Keratinocyte (primary cell): ENCODE measurements at regions not wholly inside any gene's neighbourhood (a gene's known extent, or its start where the extent isn't known, plus 50 kb on each side); places are given as distances from the start of the nearest gene placed in this dataset.

Experiments used
- DNase-seq: peaks from one replicate; pipeline ENCODE4 v3.0.0-alpha.2; 2011; ENCODE audit warnings: low read depth, missing footprints, low spot score
- FAIRE-seq: peaks from 2 replicates; lab custom pipeline; 2011; peaks lifted over from hg19 to GRCh38; lab: Jason Lieb, UNC
- H2AFZ ChIP-seq: 2 replicates; pipeline ENCODE4 v1.6.0; 2012; ENCODE audit warnings: low read length, control low read depth, inconsistent platforms; ENCODE audit not compliant: control insufficient read depth
- H3K27ac ChIP-seq: 2 replicates; pipeline ENCODE4 v1.5.1; 2011; ENCODE audit warnings: low read length; ENCODE audit not compliant: control insufficient read depth, insufficient read depth
- H3K27me3 ChIP-seq: 3 replicates; pipeline ENCODE4 v1.6.0; 2011; ENCODE audit warnings: low read length; ENCODE audit not compliant: control insufficient read depth, insufficient read depth; ENCODE audit errors: extremely low read depth
- H3K36me3 ChIP-seq, 2 experiments: 2 replicates in 1 of 2; 3 replicates in 1 of 2; pipeline ENCODE4 v1.5.1; 2011; ENCODE audit warnings: low read length in 2 of 2, mild to moderate bottlenecking in 1 of 2; ENCODE audit not compliant: control insufficient read depth in 2 of 2, insufficient read depth in 2 of 2; ENCODE audit errors: extremely low read depth in 1 of 2
- H3K4me1 ChIP-seq: 3 replicates; pipeline ENCODE4 v1.5.1; 2011; ENCODE audit warnings: low read length; ENCODE audit not compliant: control insufficient read depth, insufficient read depth; ENCODE audit errors: extremely low read depth
- H3K4me2 ChIP-seq: 3 replicates; pipeline ENCODE4 v1.6.0; 2011; ENCODE audit warnings: low read depth, low read length; ENCODE audit not compliant: control insufficient read depth, insufficient read depth; ENCODE audit errors: extremely low read depth
- H3K4me3 ChIP-seq, 3 experiments: fragments of 200-600 bp in 1 of 3; sonication (generic) in 1 of 3; 2 replicates in 2 of 3; 3 replicates in 1 of 3; pipeline ENCODE4 v1.5.1; 2011 to 2016; ENCODE audit warnings: low read length in 3 of 3, mild to moderate bottlenecking in 3 of 3, control low read depth in 2 of 3, inconsistent platforms in 1 of 3, low read depth in 1 of 3, mixed read lengths in 1 of 3, mixed run types in 1 of 3, moderate library complexity in 1 of 3; ENCODE audit not compliant: control insufficient read depth in 2 of 3, insufficient read depth in 2 of 3; ENCODE audit errors: extremely low read depth in 1 of 3
- H3K79me2 ChIP-seq: 2 replicates; pipeline ENCODE4 v1.6.0; 2012; ENCODE audit warnings: low read length; ENCODE audit not compliant: control insufficient read depth, insufficient read depth
- H3K9ac ChIP-seq: 3 replicates; pipeline ENCODE4 v1.6.0; 2011; ENCODE audit warnings: low read length; ENCODE audit not compliant: control insufficient read depth, insufficient read depth; ENCODE audit errors: extremely low read depth
- H3K9me1 ChIP-seq: 3 replicates; pipeline ENCODE4 v1.6.0; 2011; ENCODE audit warnings: low read length; ENCODE audit not compliant: control insufficient read depth, insufficient read depth; ENCODE audit errors: extremely low read depth
- H3K9me3 ChIP-seq: 2 replicates; pipeline ENCODE4 v1.5.1; 2012; ENCODE audit warnings: low read depth, low read length; ENCODE audit not compliant: control insufficient read depth
- H4K20me1 ChIP-seq: 3 replicates; pipeline ENCODE4 v1.6.0; 2011; ENCODE audit warnings: low read length; ENCODE audit not compliant: control insufficient read depth, insufficient read depth; ENCODE audit errors: extremely low read depth
- EZH2 ChIP-seq: IDR thresholded peaks from one replicate; pipeline ENCODE4 v1.6.1; 2012; ENCODE audit warnings: inconsistent platforms, mild to moderate bottlenecking, low read length, moderate library complexity
- dilution Hi-C: fragments of 300-500 bp; cut with MboI; formaldehyde crosslinking; loops from one replicate; pipeline ENCODE4 v1.7.0; 2020; ENCODE audit warnings: low sequenced_read_pairs; ENCODE audit not compliant: extremely low pct_ligation_motif_present
- TF ChIP-seq, protein P1 (sequence below), 3 experiments: IDR thresholded peaks in 1 of 3; conservative IDR thresholded peaks in 1 of 3; optimal IDR thresholded peaks in 1 of 3; 2 replicates in 2 of 3; 3 replicates in 1 of 3; pipeline versions ENCODE3 to v1.5.1; 2011; ENCODE audit warnings: low read length in 3 of 3, mild to moderate bottlenecking in 3 of 3, moderate library complexity in 2 of 3, control low read depth in 1 of 3, inconsistent platforms in 1 of 3; ENCODE audit not compliant: insufficient read depth in 2 of 3; ENCODE audit errors: extremely low read depth in 1 of 3

DNA sequence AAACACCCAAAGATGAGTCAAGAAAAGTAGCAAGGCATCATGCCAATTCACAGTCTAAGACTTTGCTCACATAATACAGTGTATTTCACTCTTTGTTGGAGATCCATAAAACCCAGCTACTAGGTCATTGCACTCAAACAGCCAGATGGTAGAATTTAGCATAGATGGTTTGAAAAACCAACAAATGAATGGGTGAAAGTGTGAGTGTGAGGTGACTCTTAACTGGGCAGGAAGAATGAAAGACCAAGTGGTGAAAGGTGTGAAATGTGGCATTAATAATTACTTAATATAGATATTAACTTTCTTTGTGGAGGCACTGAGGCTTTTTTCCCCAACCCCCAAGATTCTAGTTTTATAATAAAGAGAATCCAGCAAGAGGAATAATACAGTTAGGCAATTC lies 159.5 kb downstream of the SQOR start:
- H3K9ac ChIP-seq: no peak overlapping the region
- H4K20me1 ChIP-seq: no peaks in the 10 kb centered on the region
- FAIRE-seq (no peak), DNase-seq (no peak)
- no peaks in the 10 kb centered on the region for H3K36me3 ChIP-seq
- no peak overlapping the region for H2AFZ ChIP-seq
- no peaks in the 10 kb centered on the region for H3K9me3 ChIP-seq
- TF ChIP-seq, protein P1, sequence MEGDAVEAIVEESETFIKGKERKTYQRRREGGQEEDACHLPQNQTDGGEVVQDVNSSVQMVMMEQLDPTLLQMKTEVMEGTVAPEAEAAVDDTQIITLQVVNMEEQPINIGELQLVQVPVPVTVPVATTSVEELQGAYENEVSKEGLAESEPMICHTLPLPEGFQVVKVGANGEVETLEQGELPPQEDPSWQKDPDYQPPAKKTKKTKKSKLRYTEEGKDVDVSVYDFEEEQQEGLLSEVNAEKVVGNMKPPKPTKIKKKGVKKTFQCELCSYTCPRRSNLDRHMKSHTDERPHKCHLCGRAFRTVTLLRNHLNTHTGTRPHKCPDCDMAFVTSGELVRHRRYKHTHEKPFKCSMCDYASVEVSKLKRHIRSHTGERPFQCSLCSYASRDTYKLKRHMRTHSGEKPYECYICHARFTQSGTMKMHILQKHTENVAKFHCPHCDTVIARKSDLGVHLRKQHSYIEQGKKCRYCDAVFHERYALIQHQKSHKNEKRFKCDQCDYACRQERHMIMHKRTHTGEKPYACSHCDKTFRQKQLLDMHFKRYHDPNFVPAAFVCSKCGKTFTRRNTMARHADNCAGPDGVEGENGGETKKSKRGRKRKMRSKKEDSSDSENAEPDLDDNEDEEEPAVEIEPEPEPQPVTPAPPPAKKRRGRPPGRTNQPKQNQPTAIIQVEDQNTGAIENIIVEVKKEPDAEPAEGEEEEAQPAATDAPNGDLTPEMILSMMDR (optimal IDR thresholded peaks at IDR 0.05 in 1 of 3, IDR thresholded peaks at IDR 0.05 in 1 of 3, conservative IDR thresholded peaks at IDR 0.05 in 1 of 3; ENCODE audit: extremely low read depth in 1 of 3, insufficient read depth in 2 of 3, low read length in 3 of 3): no peak
- no peak for TF ChIP-seq EZH2
- H3K4me1 ChIP-seq: no peaks in the 10 kb centered on the region
- dilution Hi-C loops: no loop called here
- no peaks in the 10 kb centered on the region for H3K79me2 ChIP-seq
- no peak overlapping the region for H3K27ac ChIP-seq
- no peak overlapping the region for H3K4me2 ChIP-seq
- no peaks in the 10 kb centered on the region for H3K9me1 ChIP-seq
- no peak overlapping the region for H3K4me3 ChIP-seq
- H3K27me3 ChIP-seq: peaks cover 13% of the 10 kb centered on the region

DNA sequence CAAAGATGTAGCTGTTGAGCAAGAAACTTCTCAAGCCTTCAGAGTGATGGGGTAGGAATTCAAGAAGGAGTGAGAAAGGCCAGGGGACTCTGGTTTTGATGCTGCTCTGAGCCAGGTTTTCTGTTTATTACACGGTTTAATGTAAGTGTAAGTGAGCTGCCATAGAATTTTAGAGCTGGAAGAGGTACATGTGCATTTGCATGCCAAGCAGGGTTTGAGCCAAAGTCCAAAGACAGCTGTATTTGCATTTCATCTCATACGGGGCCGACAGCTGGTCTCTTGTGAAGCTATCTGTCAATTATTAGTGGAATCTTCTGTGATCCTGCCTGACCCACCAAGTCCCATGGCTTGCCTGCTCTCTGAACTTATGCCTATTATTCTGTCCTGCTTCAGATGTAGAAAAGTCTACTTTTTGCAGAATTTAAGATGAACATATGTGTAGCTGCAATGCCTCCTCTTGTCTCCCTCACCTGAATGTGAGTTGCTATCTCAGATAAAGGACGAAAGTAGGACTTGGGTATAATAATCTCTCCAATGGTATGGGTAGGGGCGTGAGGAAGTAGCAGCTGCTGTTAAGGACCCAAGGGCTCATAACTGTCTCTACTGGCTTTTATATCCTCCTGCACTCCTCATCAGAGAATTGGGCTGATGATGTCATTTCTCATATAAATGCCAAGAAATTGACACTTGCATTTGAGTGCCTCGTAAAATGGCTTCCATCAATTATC lies 160.0 kb downstream of the SQOR start:
- H4K20me1 ChIP-seq: no peaks in the 10 kb centered on the region
- H3K4me1 ChIP-seq: no peaks in the 10 kb centered on the region
- peaks cover 13% of the 10 kb centered on the region for H3K27me3 ChIP-seq
- no peak overlapping the region for H3K27ac ChIP-seq
- DNase-seq (no peak), FAIRE-seq (no peak)
- H3K9me1 ChIP-seq: no peaks in the 10 kb centered on the region
- H3K9me3 ChIP-seq: no peaks in the 10 kb centered on the region
- H3K4me2 ChIP-seq: no peak overlapping the region
- no peak overlapping the region for H3K4me3 ChIP-seq
- H3K9ac ChIP-seq: no peak overlapping the region
- H3K36me3 ChIP-seq: no peaks in the 10 kb centered on the region
- no peaks in the 10 kb centered on the region for H3K79me2 ChIP-seq
- TF ChIP-seq, protein P1 (optimal IDR thresholded peaks at IDR 0.05 in 1 of 3, IDR thresholded peaks at IDR 0.05 in 1 of 3, conservative IDR thresholded peaks at IDR 0.05 in 1 of 3; ENCODE audit: extremely low read depth in 1 of 3, insufficient read depth in 2 of 3, low read length in 3 of 3): no peak
- TF ChIP-seq EZH2: no peak
- no peak overlapping the region for H2AFZ ChIP-seq
- dilution Hi-C loops: no loop called here
